RPMI8226 (cell line): ENCODE measurements at regions not wholly inside any gene's neighbourhood (a gene's known extent, or its start where the extent isn't known, plus 50 kb on each side); places are given as distances from the start of the nearest gene placed in this dataset.
"Not testable (repeated sequence)": the region's sequence is repeated elsewhere in the genome, so short reads cannot be mapped to it uniquely, and the experiment has no call there.

Experiments
- DNase-seq: peaks from one replicate; pipeline ENCODE4 v3.0.0-alpha.2; 2015

- DNase-seq = not testable (repeated sequence)
These were observed 172.1 kb downstream of the POTEB start for GRCh38 chr15:21705480-21705879.

- not testable (repeated sequence) for DNase-seq
These were observed 178.9 kb downstream of the POTEB start for GRCh38 chr15:21698620-21699019.

GRCh38 chr15:21695089-21695488 lies 182.4 kb downstream of the POTEB start:
- not testable (repeated sequence) for DNase-seq

- DNase-seq = not testable (repeated sequence)
These were observed 184.9 kb downstream of the POTEB start for GRCh38 chr15:21692471-21693102.

- not testable (repeated sequence) for DNase-seq
These were observed 216.6 kb upstream of the POTEB3 start for GRCh38 chr15:21656798-21657397.

GRCh38 chr15:21656114-21656746 lies 215.9 kb upstream of the POTEB3 start:
- not testable (repeated sequence) for DNase-seq

- DNase-seq = not testable (repeated sequence)
These were observed 213.4 kb upstream of the POTEB3 start for GRCh38 chr15:21653707-21654106.

- DNase-seq = not testable (repeated sequence)
These were observed 198.5 kb upstream of the POTEB3 start for GRCh38 chr15:21638770-21639169.

- not testable (repeated sequence) for DNase-seq
These were observed 186.4 kb upstream of the POTEB3 start for GRCh38 chr15:21626694-21627093.

GRCh38 chr15:21609223-21609622 lies 168.9 kb upstream of the POTEB3 start:
- not testable (repeated sequence) for DNase-seq

GRCh38 chr15:21565426-21565825 lies 125.1 kb upstream of the POTEB3 start:
- DNase-seq = not testable (repeated sequence)

- DNase-seq = not testable (repeated sequence)
These were observed 111.5 kb upstream of the POTEB3 start for GRCh38 chr15:21551809-21552208.

- not testable (repeated sequence) for DNase-seq
These were observed 106.0 kb upstream of the POTEB3 start for GRCh38 chr15:21546182-21546903.

- not testable (repeated sequence) for DNase-seq
These were observed 92.5 kb upstream of the POTEB3 start for GRCh38 chr15:21532785-21533184.

- not testable (repeated sequence) for DNase-seq
These were observed 75.9 kb upstream of the POTEB3 start for GRCh38 chr15:21516248-21516647.

- DNase-seq = not testable (repeated sequence)
These were observed 75.0 kb upstream of the POTEB3 start for GRCh38 chr15:21515296-21515695.

- not testable (repeated sequence) for DNase-seq
These were observed 62.7 kb upstream of the POTEB3 start for GRCh38 chr15:21503021-21503420.
